Cardiac septum (tissue), 1 donor: ENCODE measurements at regions not wholly inside any gene's neighbourhood (a gene's known extent, or its start where the extent isn't known, plus 50 kb on each side); places are given as distances from the start of the nearest gene placed in this dataset.
"Not testable (repeated sequence)": the region's sequence is repeated elsewhere in the genome, so short reads cannot be mapped to it uniquely, and the experiment has no call there.

Experiments used
- DNase-seq: peaks from one replicate; pipeline ENCODE4 v3.0.0-alpha.2; 2020; ENCODE audit warnings: low spot score
- intact Hi-C: fragments of 100-400 bp; cut with DNase I; formaldehyde crosslinking; loops from one replicate; pipeline ENCODE4 v1.14.0; 2022
- donor health status: DM: no; HTN: no; CAD: no.

GRCh38 chr14:45877981-45878380, 625.0 kb upstream of the MIS18BP1 start:
- intact Hi-C loops: no loop called here

GRCh38 chr14:45868863-45869262, 615.9 kb upstream of the MIS18BP1 start:
- DNase-seq: no peak
- intact Hi-C loops: no loop called here

More at GRCh38 chr14:45877981-45878380, 625.0 kb upstream of the MIS18BP1 start:
- DNase-seq: no peak

- intact Hi-C loops: no loop called here
- DNase-seq: no peak
Measured at GRCh38 chr14:45868377-45868776, 615.4 kb upstream of the MIS18BP1 start.

- intact Hi-C loops: no loop called here
- no peak for DNase-seq
Measured at GRCh38 chr14:45867046-45867894, 614.3 kb upstream of the MIS18BP1 start.

GRCh38 chr14:45838597-45838996, 585.6 kb upstream of the MIS18BP1 start:
- intact Hi-C loops: no loop called here
- no peak for DNase-seq

- no peak for DNase-seq
- intact Hi-C loops: no loop called here
Measured at GRCh38 chr14:45819107-45819506, 566.1 kb upstream of the MIS18BP1 start.

GRCh38 chr14:45811155-45811554, 558.2 kb upstream of the MIS18BP1 start:
- intact Hi-C loops: no loop called here
- no peak for DNase-seq

GRCh38 chr14:45810152-45810872, 557.3 kb upstream of the MIS18BP1 start:
- no peak for DNase-seq
- intact Hi-C loops: no loop called here

- DNase-seq: no peak
- intact Hi-C loops: no loop called here
Measured at GRCh38 chr14:45807178-45807899, 554.3 kb upstream of the MIS18BP1 start.

GRCh38 chr14:45799511-45799910, 546.5 kb upstream of the MIS18BP1 start:
- intact Hi-C loops: no loop called here
- DNase-seq: no peak

GRCh38 chr14:45798659-45799058, 545.7 kb upstream of the MIS18BP1 start:
- DNase-seq: no peak
- intact Hi-C loops: no loop called here

- intact Hi-C loops, DNase-seq: not testable (repeated sequence)
Measured at GRCh38 chr14:45796006-45796405, 543.0 kb upstream of the MIS18BP1 start.

- intact Hi-C loops: no loop called here
- no peak for DNase-seq
Measured at GRCh38 chr14:45793081-45793480, 540.1 kb upstream of the MIS18BP1 start.

- no peak for DNase-seq
- intact Hi-C loops: no loop called here
Measured at GRCh38 chr14:45790293-45790692, 537.3 kb upstream of the MIS18BP1 start.

- intact Hi-C loops: no loop called here
- no peak for DNase-seq
Measured at GRCh38 chr14:45787167-45787566, 534.2 kb upstream of the MIS18BP1 start.

- intact Hi-C loops: no loop called here
- no peak for DNase-seq
Measured at GRCh38 chr14:45786266-45786665, 533.3 kb upstream of the MIS18BP1 start.

GRCh38 chr14:45785240-45785639, 532.2 kb upstream of the MIS18BP1 start:
- intact Hi-C loops: no loop called here
- no peak for DNase-seq

GRCh38 chr14:45766247-45766646, 513.2 kb upstream of the MIS18BP1 start:
- intact Hi-C loops: no loop called here
- no peak for DNase-seq

- intact Hi-C loops: no loop called here
- no peak for DNase-seq
Measured at GRCh38 chr14:45757655-45758054, 504.7 kb upstream of the MIS18BP1 start.

GRCh38 chr14:45756412-45756811, 503.4 kb upstream of the MIS18BP1 start:
- DNase-seq, intact Hi-C loops: not testable (repeated sequence)
